ENCODE measurements at regions not wholly inside any gene's neighbourhood (a gene's known extent, or its start where the extent isn't known, plus 50 kb on each side); places are given as distances from the start of the nearest gene placed in this dataset.
"Not testable (repeated sequence)": the region's sequence is repeated elsewhere in the genome, so short reads cannot be mapped to it uniquely, and the experiment has no call there.

GRCh38 chr15:81859737-81860516 is 185.9 kb downstream of the MEX3B start:
- no peak for DNase-seq

- DNase-seq = no peak
Observed at GRCh38 chr15:81858586-81858985, 187.2 kb downstream of the MEX3B start.

GRCh38 chr15:81858136-81858535 is 187.7 kb downstream of the MEX3B start:
- no peak for DNase-seq

GRCh38 chr15:81856634-81857026 is 189.2 kb downstream of the MEX3B start:
- no peak for DNase-seq

- no peak for DNase-seq
Observed at GRCh38 chr15:81856001-81856633, 189.7 kb downstream of the MEX3B start.

- no peak for DNase-seq
Observed at GRCh38 chr15:81853150-81853748, 192.6 kb downstream of the MEX3B start.

- no peak for DNase-seq
Observed at GRCh38 chr15:81852411-81853149, 193.2 kb downstream of the MEX3B start.

- no peak for DNase-seq
Observed at GRCh38 chr15:81851757-81852156, 194.1 kb downstream of the MEX3B start.

- DNase-seq = no peak
Observed at GRCh38 chr15:81851325-81851724, 194.5 kb downstream of the MEX3B start.

- DNase-seq = no peak
Observed at GRCh38 chr15:81849289-81849688, 196.5 kb downstream of the MEX3B start.

GRCh38 chr15:81848701-81849100 is 197.1 kb downstream of the MEX3B start:
- no peak for DNase-seq

GRCh38 chr15:81843757-81844407 is 201.9 kb downstream of the MEX3B start:
- no peak for DNase-seq

- no peak for DNase-seq
Observed at GRCh38 chr15:81843226-81843625, 202.6 kb downstream of the MEX3B start.

- no peak for DNase-seq
Observed at GRCh38 chr15:81839387-81839786, 206.4 kb downstream of the MEX3B start.

- DNase-seq = no peak
Observed at GRCh38 chr15:81835731-81836130, 210.1 kb downstream of the MEX3B start.

- DNase-seq = no peak
Observed at GRCh38 chr15:81830520-81830919, 215.3 kb downstream of the MEX3B start.

- DNase-seq = no peak
Observed at GRCh38 chr15:81829918-81830317, 215.9 kb downstream of the MEX3B start.

- no peak for DNase-seq
Observed at GRCh38 chr15:81828135-81828534, 217.7 kb downstream of the MEX3B start.

GRCh38 chr15:81825136-81825535 is 220.7 kb downstream of the MEX3B start:
- no peak for DNase-seq

- DNase-seq = not testable (repeated sequence)
Observed at GRCh38 chr15:81822587-81822986, 223.2 kb downstream of the MEX3B start.

GRCh38 chr15:81819924-81820635 is 225.7 kb downstream of the MEX3B start:
- no peak for DNase-seq

- no peak for DNase-seq
Observed at GRCh38 chr15:81814882-81815455, 230.8 kb downstream of the MEX3B start.
